ENCODE measurements at regions not wholly inside any gene's neighbourhood (a gene's known extent, or its start where the extent isn't known, plus 50 kb on each side); places are given as distances from the start of the nearest gene placed in this dataset.

DNA sequence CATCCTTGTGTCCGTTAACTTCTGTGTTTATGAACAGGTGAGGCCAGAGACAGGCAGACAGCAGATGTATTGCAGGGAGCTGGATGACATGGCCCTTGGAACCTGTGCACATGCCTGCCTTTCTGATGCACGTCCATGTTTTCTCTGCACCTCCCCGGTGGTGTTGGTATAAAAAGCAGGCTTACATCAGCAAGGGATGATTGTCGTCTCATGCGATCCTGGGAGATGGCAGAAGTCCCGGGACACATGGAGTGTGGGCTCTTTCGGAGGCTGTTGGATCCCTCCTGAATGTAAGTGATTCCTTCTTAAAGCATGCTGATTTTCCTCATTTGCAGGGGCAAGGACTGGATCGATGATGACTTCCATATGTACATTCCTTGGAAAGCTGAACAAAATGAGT, 134.8 kb downstream of the SNRPN start:
- TF ChIP-seq, protein P1, sequence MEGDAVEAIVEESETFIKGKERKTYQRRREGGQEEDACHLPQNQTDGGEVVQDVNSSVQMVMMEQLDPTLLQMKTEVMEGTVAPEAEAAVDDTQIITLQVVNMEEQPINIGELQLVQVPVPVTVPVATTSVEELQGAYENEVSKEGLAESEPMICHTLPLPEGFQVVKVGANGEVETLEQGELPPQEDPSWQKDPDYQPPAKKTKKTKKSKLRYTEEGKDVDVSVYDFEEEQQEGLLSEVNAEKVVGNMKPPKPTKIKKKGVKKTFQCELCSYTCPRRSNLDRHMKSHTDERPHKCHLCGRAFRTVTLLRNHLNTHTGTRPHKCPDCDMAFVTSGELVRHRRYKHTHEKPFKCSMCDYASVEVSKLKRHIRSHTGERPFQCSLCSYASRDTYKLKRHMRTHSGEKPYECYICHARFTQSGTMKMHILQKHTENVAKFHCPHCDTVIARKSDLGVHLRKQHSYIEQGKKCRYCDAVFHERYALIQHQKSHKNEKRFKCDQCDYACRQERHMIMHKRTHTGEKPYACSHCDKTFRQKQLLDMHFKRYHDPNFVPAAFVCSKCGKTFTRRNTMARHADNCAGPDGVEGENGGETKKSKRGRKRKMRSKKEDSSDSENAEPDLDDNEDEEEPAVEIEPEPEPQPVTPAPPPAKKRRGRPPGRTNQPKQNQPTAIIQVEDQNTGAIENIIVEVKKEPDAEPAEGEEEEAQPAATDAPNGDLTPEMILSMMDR (IDR thresholded peaks at IDR 0.05): no peak
- TF ChIP-seq POLR2AphosphoS5 (IDR thresholded peaks at IDR 0.05): no peak
- TF ChIP-seq POLR2A (IDR thresholded peaks at IDR 0.05): no peak
- no peak for TF ChIP-seq EP300 (IDR thresholded peaks at IDR 0.05; ENCODE audit: low read depth)
- no peaks in the 10 kb centered on the region for H3K27me3 ChIP-seq
- intact Hi-C loops (cut with DNase I; ENCODE audit: low total_unique reads): loop anchor here (10.0 kb wide), 1 partner anchor 65 kb away; no protein-coding TSS in a partner anchor
- peaks cover 0 to 72% (median 24%) of the 10 kb centered on the region in 4 donors for H3K36me3 ChIP-seq
- in situ Hi-C loops (cut with MboI; ENCODE audit: low pct_ligation_motif_present in 1 of 4, low pct_unique_long_range_greater_than_20kb in 1 of 4, low sequenced_read_pairs in 3 of 4): no loop called here
- H3K9me3 ChIP-seq: peaks cover 37 to 79% of the 10 kb centered on the region in 2 donors
- no peaks in the 10 kb centered on the region for H3K4me1 ChIP-seq
- DNase-seq: no peak
- no peak overlapping the region for H3K4me3 ChIP-seq
- no peak overlapping the region for H3K27ac ChIP-seq
- 80 to 91% methylated on average over 2 to 8 of the region's 8 CpGs for WGBS, 2 donors (ENCODE audit: low coverage in 1 of 2)

DNA sequence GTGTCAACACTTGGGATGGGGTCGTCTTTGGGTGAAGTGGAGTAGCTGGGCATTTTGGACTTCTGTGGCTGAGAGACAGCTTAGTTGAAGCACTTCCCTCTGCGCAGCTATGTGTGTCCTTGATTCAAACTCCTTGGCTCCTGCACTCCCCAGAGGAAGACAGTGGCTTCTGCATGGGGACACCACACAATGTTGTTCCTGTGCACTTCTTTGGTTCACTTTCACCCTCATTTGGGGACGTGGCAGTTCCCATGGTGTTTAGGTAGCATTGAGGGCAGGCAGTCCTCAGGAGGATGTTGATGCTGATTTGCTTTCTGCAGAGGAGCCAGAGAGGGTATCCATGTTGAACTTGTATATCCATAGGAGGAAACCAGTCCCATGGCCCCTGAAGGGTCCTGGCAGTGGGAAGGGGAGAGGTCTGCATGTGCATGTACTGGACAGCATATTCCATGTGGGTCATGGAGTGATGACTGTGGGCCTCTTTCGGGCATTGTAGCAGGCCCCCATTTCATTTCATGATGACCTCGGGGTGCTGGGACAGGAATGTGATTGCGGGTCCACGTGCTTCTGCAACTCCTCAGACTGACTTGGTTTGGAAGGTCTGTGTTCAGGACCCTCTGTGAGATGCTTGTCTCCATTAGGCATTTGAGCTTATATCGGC, 135.4 kb downstream of the SNRPN start:
- no peak overlapping the region for H3K27ac ChIP-seq
- in situ Hi-C loops (cut with MboI; ENCODE audit: low pct_ligation_motif_present in 1 of 4, low pct_unique_long_range_greater_than_20kb in 1 of 4, low sequenced_read_pairs in 3 of 4): no loop called here
- no peak overlapping the region for H3K4me3 ChIP-seq
- 70 to 87% methylated on average over 2 to 8 of the region's 8 CpGs for WGBS, 2 donors (ENCODE audit: low coverage in 1 of 2)
- TF ChIP-seq EP300 (IDR thresholded peaks at IDR 0.05; ENCODE audit: low read depth) (no peak), POLR2A (IDR thresholded peaks at IDR 0.05) (no peak), POLR2AphosphoS5 (IDR thresholded peaks at IDR 0.05) (no peak)
- TF ChIP-seq, protein P1 (IDR thresholded peaks at IDR 0.05): no peak
- peaks cover 36 to 79% of the 10 kb centered on the region in 2 donors for H3K9me3 ChIP-seq
- H3K27me3 ChIP-seq: no peaks in the 10 kb centered on the region
- intact Hi-C loops (cut with DNase I; ENCODE audit: low total_unique reads): no loop called here
- H3K36me3 ChIP-seq: peaks cover 0 to 72% (median 25%) of the 10 kb centered on the region in 4 donors
- H3K4me1 ChIP-seq: no peaks in the 10 kb centered on the region
- DNase-seq: no peak

DNA sequence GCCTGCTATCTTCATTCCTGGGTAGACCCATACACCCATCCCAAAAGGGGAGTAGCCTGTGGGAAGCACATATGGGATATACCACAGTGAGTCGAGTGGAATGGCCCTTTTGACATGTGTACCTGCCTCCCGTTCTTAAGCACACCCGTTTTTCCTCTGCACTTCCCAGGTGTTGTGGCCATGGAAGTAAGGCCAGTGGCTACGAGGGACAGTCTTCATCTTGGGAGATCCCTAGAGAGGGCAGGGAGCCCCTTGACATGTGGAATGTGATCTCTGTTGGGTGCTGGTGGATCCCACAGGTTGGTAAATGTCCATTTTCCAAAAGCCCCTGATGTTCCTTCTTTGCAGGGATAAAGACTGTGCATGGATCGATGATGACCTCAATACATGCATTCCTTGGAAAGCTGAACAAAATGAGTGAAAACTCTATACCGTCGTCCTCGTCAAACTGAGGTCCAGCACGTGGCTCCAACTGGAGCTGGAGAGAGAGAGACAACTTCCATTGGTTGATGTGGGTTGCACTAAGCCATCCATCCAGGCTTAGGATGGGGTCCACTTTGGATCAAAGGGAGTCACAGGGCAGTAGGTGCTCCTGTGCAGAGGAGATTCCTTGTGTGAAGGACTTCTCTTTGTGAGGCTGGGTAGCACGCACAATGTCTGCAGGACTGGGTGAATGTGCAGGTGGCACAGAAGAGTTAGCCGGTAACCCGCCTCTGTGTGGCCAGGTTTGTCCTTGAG, 136.8 kb downstream of the SNRPN start:
- TF ChIP-seq, protein P1 (IDR thresholded peaks at IDR 0.05): no peak
- no peak for TF ChIP-seq POLR2AphosphoS5 (IDR thresholded peaks at IDR 0.05)
- no peak for TF ChIP-seq EP300 (IDR thresholded peaks at IDR 0.05; ENCODE audit: low read depth)
- no peak for TF ChIP-seq POLR2A (IDR thresholded peaks at IDR 0.05)
- 85% methylated on average over 12 of the region's 12 CpGs; no CpG with 5 or more reads in 1 of the 2 donors for WGBS, 2 donors (ENCODE audit: low coverage in 1 of 2)
- peaks cover 0 to 73% (median 23%) of the 10 kb centered on the region in 4 donors for H3K36me3 ChIP-seq
- no peaks in the 10 kb centered on the region for H3K4me1 ChIP-seq
- in situ Hi-C loops (cut with MboI; ENCODE audit: low pct_ligation_motif_present in 1 of 4, low pct_unique_long_range_greater_than_20kb in 1 of 4, low sequenced_read_pairs in 3 of 4) (no loop called here), intact Hi-C loops (cut with DNase I; ENCODE audit: low total_unique reads) (no loop called here)
- H3K27me3 ChIP-seq: no peaks in the 10 kb centered on the region
- no peak overlapping the region for H3K4me3 ChIP-seq
- DNase-seq: no peak
- H3K27ac ChIP-seq: no peak overlapping the region
- peaks cover 31 to 66% of the 10 kb centered on the region in 2 donors for H3K9me3 ChIP-seq

DNA sequence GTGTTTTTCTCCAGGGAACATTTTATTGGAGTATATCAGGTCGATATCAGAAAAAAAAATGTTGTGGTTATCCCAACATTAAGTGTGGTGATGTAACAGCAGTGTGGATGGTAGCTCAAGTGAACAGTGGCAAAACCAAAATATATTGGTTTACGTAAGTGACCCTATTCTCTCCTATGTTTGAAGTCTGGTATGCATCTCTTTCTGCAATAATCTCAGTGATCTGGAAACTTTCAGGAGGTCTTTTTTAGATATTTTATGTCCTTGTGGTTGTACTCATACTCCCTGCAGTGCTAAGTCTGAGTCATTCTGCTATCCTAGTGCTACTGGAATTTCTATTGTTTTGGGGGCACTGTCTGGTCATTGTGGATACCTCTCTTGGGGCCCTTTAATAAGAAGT, 137.9 kb downstream of the SNRPN start:
- WGBS, 2 donors (ENCODE audit: low coverage in 1 of 2): 84 to 89% methylated on average over 2 of the region's 2 CpGs
- Histone ChIP-seq H3K4me1 (no peaks in the 10 kb centered on the region), H3K9me3 (peaks cover 26 to 61% of the 10 kb centered on the region in 2 donors), H3K27ac (no peak overlapping the region), H3K27me3 (no peaks in the 10 kb centered on the region), H3K4me3 (no peak overlapping the region), H3K36me3 (peaks cover 0 to 75% (median 23%) of the 10 kb centered on the region in 4 donors)
- DNase-seq: no peak
- TF ChIP-seq, protein P1 (IDR thresholded peaks at IDR 0.05): no peak
- no peak for TF ChIP-seq POLR2AphosphoS5 (IDR thresholded peaks at IDR 0.05)
- TF ChIP-seq EP300 (IDR thresholded peaks at IDR 0.05; ENCODE audit: low read depth): no peak
- no peak for TF ChIP-seq POLR2A (IDR thresholded peaks at IDR 0.05)
- in situ Hi-C loops (cut with MboI; ENCODE audit: low pct_ligation_motif_present in 1 of 4, low pct_unique_long_range_greater_than_20kb in 1 of 4, low sequenced_read_pairs in 3 of 4): no loop called here
- intact Hi-C loops (cut with DNase I; ENCODE audit: low total_unique reads): no loop called here

Data from transverse colon (tissue), 4 donors.